Vagina (tissue), 2 donors: ENCODE measurements at regions not wholly inside any gene's neighbourhood (a gene's known extent, or its start where the extent isn't known, plus 50 kb on each side); places are given as distances from the start of the nearest gene placed in this dataset.

Experiments used
- DNase-seq, 2 donors: peaks; one replicate each; pipeline ENCODE4 v3.0.0-alpha.2; 2017; ENCODE audit errors: extremely low spot score in 2 of 2
- H3K27ac ChIP-seq: fragments of 200-600 bp; sonication (generic); one replicate; pipeline ENCODE4 v1.5.1; 2019
- H3K27me3 ChIP-seq: fragments of 200-600 bp; sonication (generic); one replicate; pipeline ENCODE4 v1.5.1; 2019
- H3K36me3 ChIP-seq, 2 donors: fragments of 200-600 bp; sonication (generic); one replicate each; pipeline ENCODE4 v1.5.1; 2017 to 2019
- H3K4me1 ChIP-seq: fragments of 200-600 bp; sonication (generic); one replicate; pipeline ENCODE4 v1.5.1; 2019
- H3K4me3 ChIP-seq, 2 donors: fragments of 200-600 bp; sonication (generic); 1 replicate in 1 of 2; 2 replicates in 1 of 2; pipeline ENCODE4 v1.5.1; 2016 to 2019
- H3K9me3 ChIP-seq: fragments of 200-600 bp; sonication (generic); one replicate; pipeline ENCODE4 v1.5.1; 2019
- CTCF ChIP-seq, 3 experiments: fragments of 450-650 bp in 2 of 3; fragments of 200-600 bp in 1 of 3; sonication (generic) in 1 of 3; IDR thresholded peaks; one replicate each; pipeline ENCODE4 v1.5.1; 2017 to 2019; ENCODE audit warnings: antibody characterized with exemption in 3 of 3, mild to moderate bottlenecking in 2 of 3, moderate library complexity in 2 of 3
- POLR2A ChIP-seq, 2 donors: fragments of 450-650 bp; IDR thresholded peaks; one replicate each; pipeline ENCODE4 v1.6.1; 2017; ENCODE audit warnings: antibody characterized with exemption in 2 of 2, mild to moderate bottlenecking in 2 of 2, moderate library complexity in 2 of 2
- POLR2AphosphoS5 ChIP-seq, 2 donors: sonication (generic); formaldehyde crosslinking; IDR thresholded peaks; one replicate each; pipeline ENCODE4 v1.9.0; 2017; ENCODE audit warnings: antibody characterized with exemption in 2 of 2, mild to moderate bottlenecking in 2 of 2, low read depth in 1 of 2; ENCODE audit not compliant: insufficient read depth in 1 of 2
- intact Hi-C: fragments of 100-400 bp; cut with DNase I; formaldehyde crosslinking; loops from one replicate; pipeline ENCODE4 v1.15.1; 2023

GRCh38 chr6:16911088-16911487, 149.8 kb upstream of the ATXN1 start:
- no peak overlapping the region for H3K27ac ChIP-seq
- H3K4me3 ChIP-seq, result no peak overlapping the region
- DNase-seq, result no peak
- H3K9me3 ChIP-seq, result no peaks in the 10 kb centered on the region
- no peaks in the 10 kb centered on the region for H3K27me3 ChIP-seq
- H3K36me3 ChIP-seq, result no peaks in the 10 kb centered on the region
- TF ChIP-seq CTCF (IDR thresholded peaks at IDR 0.05) (no peak), POLR2AphosphoS5 (IDR thresholded peaks at IDR 0.05; ENCODE audit: insufficient read depth in 1 of 2, low read depth in 1 of 2) (no peak), POLR2A (IDR thresholded peaks at IDR 0.05) (no peak)
- H3K4me1 ChIP-seq, result no peaks in the 10 kb centered on the region
- intact Hi-C loops, result no loop called here

GRCh38 chr6:16909658-16910360, 148.5 kb upstream of the ATXN1 start:
- TF ChIP-seq POLR2AphosphoS5 (IDR thresholded peaks at IDR 0.05; ENCODE audit: insufficient read depth in 1 of 2, low read depth in 1 of 2) (no peak), CTCF (IDR thresholded peaks at IDR 0.05) (no peak), POLR2A (IDR thresholded peaks at IDR 0.05) (no peak)
- intact Hi-C loops, result no loop called here
- Histone ChIP-seq H3K4me1 (no peaks in the 10 kb centered on the region), H3K27ac (no peak overlapping the region), H3K4me3 (no peak overlapping the region), H3K27me3 (no peaks in the 10 kb centered on the region), H3K36me3 (no peaks in the 10 kb centered on the region), H3K9me3 (no peaks in the 10 kb centered on the region)
- no peak for DNase-seq

GRCh38 chr6:16907991-16908390, 146.7 kb upstream of the ATXN1 start:
- Histone ChIP-seq H3K27ac (no peak overlapping the region), H3K36me3 (no peaks in the 10 kb centered on the region)
- intact Hi-C loops, result no loop called here

GRCh38 chr6:16904957-16905356, 143.7 kb upstream of the ATXN1 start:
- Histone ChIP-seq H3K27me3 (no peaks in the 10 kb centered on the region), H3K9me3 (no peaks in the 10 kb centered on the region), H3K36me3 (no peaks in the 10 kb centered on the region), H3K27ac (no peak overlapping the region), H3K4me1 (no peaks in the 10 kb centered on the region), H3K4me3 (no peak overlapping the region)
- intact Hi-C loops, result loop anchor here (5.0 kb wide), 1 partner anchor 123 kb away; no protein-coding TSS in a partner anchor
- TF ChIP-seq CTCF (IDR thresholded peaks at IDR 0.05), result no peak
- TF ChIP-seq POLR2AphosphoS5 (IDR thresholded peaks at IDR 0.05; ENCODE audit: insufficient read depth in 1 of 2, low read depth in 1 of 2), result no peak
- no peak for TF ChIP-seq POLR2A (IDR thresholded peaks at IDR 0.05)
- no peak for DNase-seq

More at GRCh38 chr6:16907991-16908390, 146.7 kb upstream of the ATXN1 start:
- DNase-seq, result no peak
- no peaks in the 10 kb centered on the region for H3K4me1 ChIP-seq
- TF ChIP-seq CTCF (IDR thresholded peaks at IDR 0.05), result no peak
- TF ChIP-seq POLR2AphosphoS5 (IDR thresholded peaks at IDR 0.05; ENCODE audit: insufficient read depth in 1 of 2, low read depth in 1 of 2), result no peak
- TF ChIP-seq POLR2A (IDR thresholded peaks at IDR 0.05), result no peak
- H3K27me3 ChIP-seq, result no peaks in the 10 kb centered on the region
- no peaks in the 10 kb centered on the region for H3K9me3 ChIP-seq
- H3K4me3 ChIP-seq, result no peak overlapping the region

GRCh38 chr6:16903470-16903869, 142.2 kb upstream of the ATXN1 start:
- TF ChIP-seq POLR2AphosphoS5 (IDR thresholded peaks at IDR 0.05; ENCODE audit: insufficient read depth in 1 of 2, low read depth in 1 of 2), result no peak
- TF ChIP-seq POLR2A (IDR thresholded peaks at IDR 0.05), result no peak
- no peak for TF ChIP-seq CTCF (IDR thresholded peaks at IDR 0.05)
- intact Hi-C loops, result loop anchor here (5.0 kb wide), 1 partner anchor 121 kb away; no protein-coding TSS in a partner anchor
- Histone ChIP-seq H3K4me3 (no peak overlapping the region), H3K27me3 (no peaks in the 10 kb centered on the region), H3K4me1 (no peaks in the 10 kb centered on the region), H3K9me3 (no peaks in the 10 kb centered on the region), H3K27ac (no peak overlapping the region), H3K36me3 (no peaks in the 10 kb centered on the region)
- DNase-seq, result no peak
